ENCODE measurements at regions not wholly inside any gene's neighbourhood (a gene's known extent, or its start where the extent isn't known, plus 50 kb on each side); places are given as distances from the start of the nearest gene placed in this dataset.

DNA sequence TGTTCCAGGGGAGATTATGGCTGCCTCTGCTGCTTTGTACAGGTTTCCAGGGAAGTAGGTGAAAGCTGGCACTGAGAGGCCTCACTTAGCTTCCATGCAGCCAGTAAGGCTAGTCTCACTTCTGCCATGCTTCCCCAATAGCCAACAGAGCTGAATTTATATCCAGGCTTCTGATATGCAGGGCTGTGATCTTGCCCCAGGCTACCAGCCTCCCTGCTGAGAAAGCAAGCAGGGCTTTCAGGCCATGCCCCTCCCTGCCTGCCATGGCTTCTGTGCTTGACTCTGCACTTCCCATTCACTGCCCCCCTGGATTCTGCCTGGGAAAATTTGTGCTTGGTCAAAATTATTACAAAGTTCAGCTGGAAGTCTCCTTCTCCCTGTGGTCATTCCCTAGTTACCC lies 302.1 kb upstream of the FBXO33 start:
- no peak overlapping the region for H3K4me3 ChIP-seq (ENCODE audit: low read depth in 1 of 3, low read length in 3 of 3)
- H3K36me3 ChIP-seq (ENCODE audit: control insufficient read depth in 4 of 4, insufficient read depth in 3 of 4, low read depth in 1 of 4, low read length in 3 of 4) = no peaks in the 10 kb centered on the region
- H3K27ac ChIP-seq (ENCODE audit: low read depth in 1 of 2, low read length in 2 of 2) = no peak overlapping the region
- H3K9me3 ChIP-seq (ENCODE audit: control insufficient read depth in 4 of 4, low read length in 3 of 4) = no peaks in the 10 kb centered on the region
- no peak overlapping the region for H3K9ac ChIP-seq (ENCODE audit: low read depth in 1 of 2, low read length in 2 of 2)
- no peak for DNase-seq (ENCODE audit: low spot score)
- no peaks in the 10 kb centered on the region for H3K4me1 ChIP-seq (ENCODE audit: control insufficient read depth in 4 of 4, insufficient read depth in 4 of 4, low read length in 3 of 4)
- TF ChIP-seq, protein P1, sequence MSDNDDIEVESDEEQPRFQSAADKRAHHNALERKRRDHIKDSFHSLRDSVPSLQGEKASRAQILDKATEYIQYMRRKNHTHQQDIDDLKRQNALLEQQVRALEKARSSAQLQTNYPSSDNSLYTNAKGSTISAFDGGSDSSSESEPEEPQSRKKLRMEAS (IDR thresholded peaks at IDR 0.05) = no peak
- TF ChIP-seq, protein P2, sequence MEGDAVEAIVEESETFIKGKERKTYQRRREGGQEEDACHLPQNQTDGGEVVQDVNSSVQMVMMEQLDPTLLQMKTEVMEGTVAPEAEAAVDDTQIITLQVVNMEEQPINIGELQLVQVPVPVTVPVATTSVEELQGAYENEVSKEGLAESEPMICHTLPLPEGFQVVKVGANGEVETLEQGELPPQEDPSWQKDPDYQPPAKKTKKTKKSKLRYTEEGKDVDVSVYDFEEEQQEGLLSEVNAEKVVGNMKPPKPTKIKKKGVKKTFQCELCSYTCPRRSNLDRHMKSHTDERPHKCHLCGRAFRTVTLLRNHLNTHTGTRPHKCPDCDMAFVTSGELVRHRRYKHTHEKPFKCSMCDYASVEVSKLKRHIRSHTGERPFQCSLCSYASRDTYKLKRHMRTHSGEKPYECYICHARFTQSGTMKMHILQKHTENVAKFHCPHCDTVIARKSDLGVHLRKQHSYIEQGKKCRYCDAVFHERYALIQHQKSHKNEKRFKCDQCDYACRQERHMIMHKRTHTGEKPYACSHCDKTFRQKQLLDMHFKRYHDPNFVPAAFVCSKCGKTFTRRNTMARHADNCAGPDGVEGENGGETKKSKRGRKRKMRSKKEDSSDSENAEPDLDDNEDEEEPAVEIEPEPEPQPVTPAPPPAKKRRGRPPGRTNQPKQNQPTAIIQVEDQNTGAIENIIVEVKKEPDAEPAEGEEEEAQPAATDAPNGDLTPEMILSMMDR (IDR thresholded peaks at IDR 0.05; ENCODE audit: low read depth, low read length, missing input control) = no peak
- no peak for TF ChIP-seq RXRA (IDR thresholded peaks at IDR 0.05)
- no peak for TF ChIP-seq ATF3 (IDR thresholded peaks at IDR 0.05)
- no peak for TF ChIP-seq RAD21 (IDR thresholded peaks at IDR 0.05)
- TF ChIP-seq GABPA (IDR thresholded peaks at IDR 0.05 in 1 of 2, conservative IDR thresholded peaks at IDR 0.05 in 1 of 2) = no peak
- TF ChIP-seq JUND (IDR thresholded peaks at IDR 0.05) = no peak
- no peak for TF ChIP-seq ZBTB33 (IDR thresholded peaks at IDR 0.05)
- TF ChIP-seq FOXA2 (IDR thresholded peaks at IDR 0.05) = no peak
- no peak for TF ChIP-seq YY1 (IDR thresholded peaks at IDR 0.05)
- no peak for TF ChIP-seq NR2F2 (IDR thresholded peaks at IDR 0.05)
- TF ChIP-seq TAF1 (conservative IDR thresholded peaks at IDR 0.05) = no peak
- TF ChIP-seq SP1 (IDR thresholded peaks at IDR 0.05) = no peak
- no peak for TF ChIP-seq HNF4A (conservative IDR thresholded peaks at IDR 0.05)
- TF ChIP-seq, protein P3, sequence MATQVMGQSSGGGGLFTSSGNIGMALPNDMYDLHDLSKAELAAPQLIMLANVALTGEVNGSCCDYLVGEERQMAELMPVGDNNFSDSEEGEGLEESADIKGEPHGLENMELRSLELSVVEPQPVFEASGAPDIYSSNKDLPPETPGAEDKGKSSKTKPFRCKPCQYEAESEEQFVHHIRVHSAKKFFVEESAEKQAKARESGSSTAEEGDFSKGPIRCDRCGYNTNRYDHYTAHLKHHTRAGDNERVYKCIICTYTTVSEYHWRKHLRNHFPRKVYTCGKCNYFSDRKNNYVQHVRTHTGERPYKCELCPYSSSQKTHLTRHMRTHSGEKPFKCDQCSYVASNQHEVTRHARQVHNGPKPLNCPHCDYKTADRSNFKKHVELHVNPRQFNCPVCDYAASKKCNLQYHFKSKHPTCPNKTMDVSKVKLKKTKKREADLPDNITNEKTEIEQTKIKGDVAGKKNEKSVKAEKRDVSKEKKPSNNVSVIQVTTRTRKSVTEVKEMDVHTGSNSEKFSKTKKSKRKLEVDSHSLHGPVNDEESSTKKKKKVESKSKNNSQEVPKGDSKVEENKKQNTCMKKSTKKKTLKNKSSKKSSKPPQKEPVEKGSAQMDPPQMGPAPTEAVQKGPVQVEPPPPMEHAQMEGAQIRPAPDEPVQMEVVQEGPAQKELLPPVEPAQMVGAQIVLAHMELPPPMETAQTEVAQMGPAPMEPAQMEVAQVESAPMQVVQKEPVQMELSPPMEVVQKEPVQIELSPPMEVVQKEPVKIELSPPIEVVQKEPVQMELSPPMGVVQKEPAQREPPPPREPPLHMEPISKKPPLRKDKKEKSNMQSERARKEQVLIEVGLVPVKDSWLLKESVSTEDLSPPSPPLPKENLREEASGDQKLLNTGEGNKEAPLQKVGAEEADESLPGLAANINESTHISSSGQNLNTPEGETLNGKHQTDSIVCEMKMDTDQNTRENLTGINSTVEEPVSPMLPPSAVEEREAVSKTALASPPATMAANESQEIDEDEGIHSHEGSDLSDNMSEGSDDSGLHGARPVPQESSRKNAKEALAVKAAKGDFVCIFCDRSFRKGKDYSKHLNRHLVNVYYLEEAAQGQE (IDR thresholded peaks at IDR 0.05) = no peak
- no peak for TF ChIP-seq HNF4G (IDR thresholded peaks at IDR 0.05)
- TF ChIP-seq FOXA1 (IDR thresholded peaks at IDR 0.05) = no peak
- H3K27me3 ChIP-seq (ENCODE audit: control insufficient read depth in 4 of 4, insufficient read depth in 4 of 4, low read length in 3 of 4) = no peaks in the 10 kb centered on the region

DNA sequence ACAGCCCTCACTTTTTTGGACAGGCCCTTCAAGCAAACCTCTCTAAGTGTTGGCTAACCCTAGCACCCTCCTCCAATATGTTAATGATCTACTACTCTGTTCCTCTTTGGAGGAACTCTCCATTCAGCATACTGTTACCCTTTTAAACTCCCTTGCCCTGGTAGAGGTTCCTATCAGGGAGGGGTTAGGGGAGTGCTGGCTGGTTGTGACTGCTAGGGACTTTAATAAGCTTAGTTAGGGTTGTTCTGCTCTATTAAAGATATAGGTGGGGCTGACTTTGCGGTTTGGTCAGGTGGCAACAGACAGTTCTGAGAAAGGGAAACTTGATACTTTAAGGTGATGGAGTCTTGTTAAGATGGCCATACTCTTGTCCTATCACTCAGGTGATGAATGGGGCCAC lies 301.5 kb upstream of the FBXO33 start:
- Histone ChIP-seq H3K4me1 (ENCODE audit: control insufficient read depth in 4 of 4, insufficient read depth in 4 of 4, low read length in 3 of 4) (no peaks in the 10 kb centered on the region), H3K27ac (ENCODE audit: low read depth in 1 of 2, low read length in 2 of 2) (no peak overlapping the region), H3K9ac (ENCODE audit: low read depth in 1 of 2, low read length in 2 of 2) (no peak overlapping the region), H3K27me3 (ENCODE audit: control insufficient read depth in 4 of 4, insufficient read depth in 4 of 4, low read length in 3 of 4) (no peaks in the 10 kb centered on the region), H3K36me3 (ENCODE audit: control insufficient read depth in 4 of 4, insufficient read depth in 3 of 4, low read depth in 1 of 4, low read length in 3 of 4) (no peaks in the 10 kb centered on the region), H3K4me3 (ENCODE audit: low read depth in 1 of 3, low read length in 3 of 3) (no peak overlapping the region), H3K9me3 (ENCODE audit: control insufficient read depth in 4 of 4, low read length in 3 of 4) (no peaks in the 10 kb centered on the region)
- DNase-seq (ENCODE audit: low spot score) = no peak
- no peak for TF ChIP-seq HNF4G (IDR thresholded peaks at IDR 0.05)
- no peak for TF ChIP-seq NR2F2 (IDR thresholded peaks at IDR 0.05)
- TF ChIP-seq YY1 (IDR thresholded peaks at IDR 0.05) = no peak
- TF ChIP-seq JUND (IDR thresholded peaks at IDR 0.05) = no peak
- no peak for TF ChIP-seq EGR1 (IDR thresholded peaks at IDR 0.05; ENCODE audit: low read depth in 2 of 2)
- no peak for TF ChIP-seq ZBTB33 (IDR thresholded peaks at IDR 0.05)
- TF ChIP-seq RXRA (IDR thresholded peaks at IDR 0.05) = no peak
- TF ChIP-seq SP1 (IDR thresholded peaks at IDR 0.05) = no peak
- TF ChIP-seq, protein P1 (IDR thresholded peaks at IDR 0.05) = no peak
- no peak for TF ChIP-seq TAF1 (conservative IDR thresholded peaks at IDR 0.05)
- TF ChIP-seq RAD21 (IDR thresholded peaks at IDR 0.05) = no peak
- TF ChIP-seq, protein P3 (IDR thresholded peaks at IDR 0.05) = no peak
- no peak for TF ChIP-seq HNF4A (conservative IDR thresholded peaks at IDR 0.05)
- WGBS = 94% methylated on average over 1 of the region's 1 CpG
